GM12878 (cell line): ENCODE measurements at regions not wholly inside any gene's neighbourhood (a gene's known extent, or its start where the extent isn't known, plus 50 kb on each side); places are given as distances from the start of the nearest gene placed in this dataset.

Source experiments
- ATAC-seq: fragments of 200-7000 bp; cut with Tn5 transposase; 3 replicates; pipeline ENCODE4 v1.9.1; 2020; ENCODE audit warnings: mild to moderate bottlenecking, moderate library complexity
- BruUV-seq: library from RNA; stranded (reverse); fragments of 400-500 nt; replicated peaks from 2 replicates; lab custom pipeline; 2021; lab: Mats Ljungman, UMichigan
- CTCF ChIA-PET: fragments of 300-600 bp; sonication (Branson Sonifier 250); formaldehyde crosslinking; extraction: SDS; loops from one replicate; lab custom pipeline; 2021; ENCODE audit warnings: inconsistent platforms; lab: Yijun Ruan, JAX
- POLR2A ChIA-PET: fragments of 350-600 bp; formaldehyde crosslinking; extraction: SDS; loops from one replicate; lab custom pipeline; 2021; ENCODE audit warnings: inconsistent platforms; lab: Charles Lee
- RAD21 ChIA-PET: fragments of 300-600 bp; sonication (Branson Sonifier 250); formaldehyde crosslinking; loops from one replicate; lab custom pipeline; 2023; ENCODE audit warnings: antibody characterized with exemption; ENCODE audit not compliant: unreplicated experiment; lab: Charles Lee
- SMC1A ChIA-PET: fragments of 300-600 bp; sonication (Branson Sonifier 250); formaldehyde crosslinking; loops from one replicate; lab custom pipeline; 2023; ENCODE audit not compliant: unreplicated experiment, uncharacterized antibody; lab: Charles Lee
- DNase-seq: peaks from one replicate; pipeline ENCODE4 v3.0.0-alpha.2; 2011; ENCODE audit warnings: low read depth, low spot score
- FAIRE-seq: peaks from 3 replicates; lab custom pipeline; 2011; peaks lifted over from hg19 to GRCh38; lab: Jason Lieb, UNC
- H2AFZ ChIP-seq: 2 replicates; pipeline ENCODE4 v1.6.0; 2011; ENCODE audit warnings: low read depth, low read length, control low read depth; ENCODE audit not compliant: control insufficient read depth
- H3K27ac ChIP-seq: 2 replicates; pipeline ENCODE4 v1.5.1; 2011; ENCODE audit warnings: control low read depth; ENCODE audit not compliant: control insufficient read depth, insufficient read depth
- H3K27me3 ChIP-seq, 2 experiments: replicated peaks in 1 of 2; 2 replicates each; pipeline versions ENCODE4 v1.6.0 to v1.6.1; 2011; ENCODE audit warnings: low read length in 1 of 2; ENCODE audit not compliant: control insufficient read depth in 2 of 2, insufficient read depth in 2 of 2
- H3K36me3 ChIP-seq, 2 experiments: 2 replicates each; pipeline ENCODE4 v1.5.1; 2011; ENCODE audit warnings: low read length in 1 of 2; ENCODE audit not compliant: control insufficient read depth in 2 of 2, insufficient read depth in 2 of 2
- H3K4me1 ChIP-seq: 2 replicates; pipeline ENCODE4 v1.6.1; 2011; ENCODE audit warnings: mild to moderate bottlenecking, low read length, moderate library complexity, mixed read lengths; ENCODE audit not compliant: control insufficient read depth, insufficient read depth
- H3K4me2 ChIP-seq: 2 replicates; pipeline ENCODE4 v1.6.0; 2011; ENCODE audit warnings: control low read depth; ENCODE audit not compliant: control insufficient read depth, insufficient read depth
- H3K4me3 ChIP-seq: fragments of 200-600 bp; sonication (generic); 2 replicates; pipeline ENCODE4 v1.5.1; 2016
- H3K79me2 ChIP-seq: 2 replicates; pipeline ENCODE4 v1.6.0; 2011; ENCODE audit warnings: low read length; ENCODE audit not compliant: control insufficient read depth, insufficient read depth
- H3K9ac ChIP-seq: 2 replicates; pipeline ENCODE4 v1.8.0; 2011; ENCODE audit warnings: low read length, control low read depth, mixed read lengths; ENCODE audit not compliant: control insufficient read depth, insufficient read depth
- H3K9me3 ChIP-seq: replicated peaks from 3 replicates; pipeline ENCODE4 v1.5.1; 2011; ENCODE audit warnings: mild to moderate bottlenecking, low read length; ENCODE audit not compliant: control insufficient read depth, insufficient read depth
- H4K20me1 ChIP-seq: 2 replicates; pipeline ENCODE4 v1.6.0; 2011; ENCODE audit not compliant: control insufficient read depth, insufficient read depth
- CHD4 ChIP-seq: fragments of 200-600 bp; sonication (generic); IDR thresholded peaks from 2 replicates; pipeline ENCODE4 v1.6.1; 2016; ENCODE audit warnings: mild to moderate bottlenecking
- E2F8 ChIP-seq: fragments of 450-650 bp; IDR thresholded peaks from 2 replicates; pipeline ENCODE4 v1.6.1; 2018; ENCODE audit warnings: mild to moderate bottlenecking, low read depth, moderate library complexity; ENCODE audit not compliant: partially characterized antibody
- HDAC2 ChIP-seq: fragments of 200-600 bp; sonication (generic); IDR thresholded peaks from 2 replicates; pipeline ENCODE4 v1.6.1; 2017
- MEF2B ChIP-seq: fragments of 450-650 bp; IDR thresholded peaks from 2 replicates; pipeline ENCODE4 v1.6.1; 2018; ENCODE audit warnings: mild to moderate bottlenecking, moderate library complexity; ENCODE audit not compliant: partially characterized antibody, poor library complexity, severe bottlenecking
- PAX8 ChIP-seq: fragments of 450-650 bp; IDR thresholded peaks from 2 replicates; pipeline ENCODE4 v1.6.1; 2017; ENCODE audit warnings: mild to moderate bottlenecking, moderate library complexity
- RBBP5 ChIP-seq: fragments of 200-600 bp; sonication (generic); conservative IDR thresholded peaks from 2 replicates; pipeline ENCODE4 v1.6.1; 2016
- RFX5 ChIP-seq: IDR thresholded peaks from 2 replicates; pipeline ENCODE4 v1.6.1; 2011; ENCODE audit warnings: low read depth, low read length, improper control_type of control experiment
- STAT1 ChIP-seq: fragments of 450-650 bp; conservative IDR thresholded peaks from 2 replicates; pipeline ENCODE4 v1.6.1; 2014; ENCODE audit warnings: antibody characterized with exemption, mild to moderate bottlenecking
- STAT3 ChIP-seq: IDR thresholded peaks from 2 replicates; pipeline ENCODE4 v1.6.1; 2011; ENCODE audit warnings: low read depth, low read length, improper control_type of control experiment
- WRNIP1 ChIP-seq: IDR thresholded peaks from 2 replicates; pipeline ENCODE4 v1.6.1; 2011; ENCODE audit warnings: low read depth, low read length, improper control_type of control experiment, borderline replicate concordance
- ZNF24 ChIP-seq: fragments of 450-650 bp; IDR thresholded peaks from 2 replicates; pipeline ENCODE4 v1.6.1; 2017; ENCODE audit warnings: antibody characterized with exemption, mild to moderate bottlenecking
- ZNF274 ChIP-seq: IDR thresholded peaks from one replicate; pipeline ENCODE4 v1.8.0; 2011; ENCODE audit not compliant: insufficient read length, insufficient read depth
- WGBS: methylation state at CpG from one replicate; pipeline ENCODE4 v1.1.6; 2016; ENCODE audit warnings: low lambda C conversion rate; ENCODE audit not compliant: insufficient replicate concordance, insufficient coverage; ENCODE audit errors: missing lambda C conversion rate; 5-methylcytosine and 5-hydroxymethylcytosine counted together
- in situ Hi-C: fragments of 300-500 bp; cut with MboI; formaldehyde crosslinking; loops from 9 replicates; pipeline ENCODE4 v1.14.3; 2018; ENCODE audit warnings: mixed read lengths
- intact Hi-C: fragments of 100-400 bp; cut with micrococcal nuclease; formaldehyde crosslinking; loops from one replicate; pipeline ENCODE4 v1.14.2; 2022; ENCODE audit not compliant: unreplicated experiment
- TF ChIP-seq, protein P1 (sequence below): fragments of 450-650 bp; IDR thresholded peaks from 2 replicates; pipeline ENCODE4 v1.6.1; 2017; ENCODE audit warnings: low read depth, mild to moderate bottlenecking, moderate library complexity

DNA sequence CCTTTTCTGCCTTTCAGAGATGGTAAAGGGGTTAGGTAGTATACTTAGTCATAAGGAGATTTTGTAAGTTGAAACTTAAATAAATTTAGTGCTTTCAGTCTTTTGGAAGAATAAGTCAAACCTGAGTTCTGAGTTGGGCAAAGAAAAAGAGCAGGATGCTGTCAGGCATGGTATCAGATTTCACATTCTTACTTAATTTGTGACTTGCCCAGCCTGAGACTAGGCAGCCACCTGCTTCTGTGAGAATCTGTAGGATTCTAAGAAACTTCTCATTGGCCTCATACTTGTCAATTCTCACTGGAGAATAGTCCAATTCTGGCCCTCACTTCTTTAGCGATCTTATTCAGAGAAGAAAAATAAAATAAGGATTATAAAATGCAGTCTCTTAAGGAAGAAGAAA is 577.5 kb downstream of the DIPK2A start:
- ChIA-PET SMC1A (no interaction called here), CTCF (no interaction called here), POLR2A (no interaction called here), RAD21 (no interaction called here)
- Histone ChIP-seq H3K4me1 (no peaks in the 10 kb centered on the region), H3K4me3 (no peak overlapping the region), H3K36me3 (no peaks in the 10 kb centered on the region), H3K27ac (no peak overlapping the region), H3K4me2 (no peak overlapping the region), H3K9me3 (no peaks in the 10 kb centered on the region), H3K27me3 (no peaks in the 10 kb centered on the region), H2AFZ (no peak overlapping the region), H4K20me1 (no peaks in the 10 kb centered on the region), H3K79me2 (no peaks in the 10 kb centered on the region), H3K9ac (no peak overlapping the region)
- in situ Hi-C loops (no loop called here), intact Hi-C loops (no loop called here)
- ATAC-seq = no peak
- no TSS peak for BruUV-seq
- 94% methylated on average over 1 of the region's 1 CpG for WGBS
- DNase-seq = no peak
- TF ChIP-seq ZNF24 = no peak
- no peak for TF ChIP-seq STAT3
- TF ChIP-seq, protein P1, sequence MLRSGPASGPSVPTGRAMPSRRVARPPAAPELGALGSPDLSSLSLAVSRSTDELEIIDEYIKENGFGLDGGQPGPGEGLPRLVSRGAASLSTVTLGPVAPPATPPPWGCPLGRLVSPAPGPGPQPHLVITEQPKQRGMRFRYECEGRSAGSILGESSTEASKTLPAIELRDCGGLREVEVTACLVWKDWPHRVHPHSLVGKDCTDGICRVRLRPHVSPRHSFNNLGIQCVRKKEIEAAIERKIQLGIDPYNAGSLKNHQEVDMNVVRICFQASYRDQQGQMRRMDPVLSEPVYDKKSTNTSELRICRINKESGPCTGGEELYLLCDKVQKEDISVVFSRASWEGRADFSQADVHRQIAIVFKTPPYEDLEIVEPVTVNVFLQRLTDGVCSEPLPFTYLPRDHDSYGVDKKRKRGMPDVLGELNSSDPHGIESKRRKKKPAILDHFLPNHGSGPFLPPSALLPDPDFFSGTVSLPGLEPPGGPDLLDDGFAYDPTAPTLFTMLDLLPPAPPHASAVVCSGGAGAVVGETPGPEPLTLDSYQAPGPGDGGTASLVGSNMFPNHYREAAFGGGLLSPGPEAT = no peak
- TF ChIP-seq MEF2B = no peak
- FAIRE-seq = no peak

DNA sequence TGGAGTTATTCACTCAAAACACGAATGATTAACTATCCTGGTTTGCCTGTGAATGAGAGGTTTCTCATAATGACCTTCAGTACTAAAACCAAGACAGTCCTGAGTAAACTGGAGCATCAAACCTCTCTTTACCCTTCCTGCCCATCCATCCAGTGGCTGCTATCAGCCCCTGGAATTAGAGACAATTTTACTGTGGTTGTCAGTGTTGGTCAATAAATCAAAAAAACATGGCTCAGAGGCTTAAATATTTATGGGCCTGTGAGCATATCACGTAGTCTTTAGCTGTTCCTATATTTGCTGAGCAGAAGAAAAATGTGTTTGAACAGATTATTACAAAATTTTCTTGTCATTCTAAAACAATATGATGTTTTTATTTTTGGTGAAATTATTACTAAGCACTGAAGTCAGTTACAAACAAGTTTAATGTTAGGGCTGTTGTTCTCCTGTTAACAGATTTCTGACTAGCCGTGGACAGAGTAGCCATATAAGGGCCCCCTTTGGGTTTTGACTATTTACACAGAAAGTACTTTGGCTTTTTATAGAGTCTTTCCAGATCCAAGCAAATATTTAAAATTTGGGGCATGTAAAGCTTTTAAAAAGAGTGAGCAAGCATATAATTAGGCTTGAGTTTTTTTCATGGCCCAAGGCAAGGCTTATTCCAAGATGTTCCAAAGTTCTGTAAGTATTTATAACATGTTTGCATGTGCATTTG is 580.9 kb downstream of the DIPK2A start:
- POLR2A ChIA-PET = no interaction called here
- no peak for ATAC-seq

More for the DNA sequence above, 580.9 kb downstream of the DIPK2A start:
- Histone ChIP-seq H3K36me3 (no peaks in the 10 kb centered on the region), H3K27ac (no peak overlapping the region), H3K4me3 (no peak overlapping the region), H2AFZ (no peak overlapping the region), H3K9me3 (no peaks in the 10 kb centered on the region), H3K4me1 (no peaks in the 10 kb centered on the region), H4K20me1 (no peaks in the 10 kb centered on the region), H3K79me2 (no peaks in the 10 kb centered on the region), H3K9ac (no peak overlapping the region), H3K4me2 (no peak overlapping the region), H3K27me3 (no peaks in the 10 kb centered on the region)
- FAIRE-seq = no peak
- TF ChIP-seq PAX8 (no peak), CHD4 (no peak), WRNIP1 (no peak), E2F8 (no peak), RFX5 (no peak), STAT1 (no peak), HDAC2 (no peak), RBBP5 (no peak), ZNF274 (no peak)
- BruUV-seq = no TSS peak
- intact Hi-C loops (no loop called here), in situ Hi-C loops (no loop called here)
- ChIA-PET CTCF (interaction anchor here (0.6 kb wide), 1 partner anchor 1550 kb away, joined by 3 read pairs; no protein-coding TSS in a partner anchor), RAD21 (no interaction called here), SMC1A (no interaction called here)
- no peak for DNase-seq
- WGBS = 37% methylated on average over 3 of the region's 3 CpGs
